Astrocyte of the spinal cord (primary cell): ENCODE measurements at regions not wholly inside any gene's neighbourhood (a gene's known extent, or its start where the extent isn't known, plus 50 kb on each side); places are given as distances from the start of the nearest gene placed in this dataset.

Source experiments
- DNase-seq: peaks from one replicate; pipeline ENCODE4 v3.0.0; 2011; ENCODE audit warnings: low read depth, low spot score
- H3K4me3 ChIP-seq: 2 replicates; pipeline ENCODE4 v1.5.1; 2011; ENCODE audit warnings: low read depth, mild to moderate bottlenecking, low read length, moderate library complexity
- CTCF ChIP-seq: IDR thresholded peaks from 2 replicates; pipeline ENCODE4 v1.5.1; 2012; ENCODE audit warnings: low read depth, mild to moderate bottlenecking, low read length, inconsistent platforms
- in situ Hi-C: cut with HindIII; loops from 2 replicates; pipeline ENCODE4 v1.10.0; 2017; ENCODE audit warnings: low sequenced_read_pairs

- TF ChIP-seq CTCF: no peak
- H3K4me3 ChIP-seq: no peak overlapping the region
- DNase-seq: no peak
- in situ Hi-C loops: no loop called here
These were observed 106.2 kb downstream of the FAM9B start for GRCh38 chrX:8927701-8928100.

DNA sequence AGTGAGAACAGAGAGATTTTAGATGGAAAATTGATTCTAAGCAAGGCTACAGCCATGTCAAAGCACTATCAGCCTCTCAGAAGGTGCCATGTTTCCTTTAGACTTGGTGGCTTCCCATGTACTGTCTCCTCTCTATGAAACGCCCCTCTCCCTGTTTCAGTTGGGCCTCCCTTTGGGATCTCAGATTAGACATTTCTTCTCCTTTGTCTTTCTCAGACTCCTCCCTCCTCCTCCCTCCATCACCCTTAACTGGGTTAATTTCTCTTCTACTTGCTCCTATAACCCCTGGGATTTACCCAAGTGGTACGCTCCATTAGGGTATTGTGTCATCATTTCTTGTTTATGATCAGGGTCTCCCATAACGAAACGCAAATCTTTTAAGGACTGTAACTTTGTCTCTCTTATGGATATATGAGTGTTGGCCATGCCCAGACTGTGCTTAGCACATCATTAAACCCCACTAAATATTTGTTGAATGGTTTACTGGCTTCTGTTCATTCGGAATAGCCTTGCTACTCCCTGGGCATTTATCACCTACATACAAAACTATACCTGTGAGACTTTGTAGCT is 106.8 kb downstream of the FAM9B start:
- no peak for DNase-seq
- H3K4me3 ChIP-seq: no peak overlapping the region
- no peak for TF ChIP-seq CTCF
- in situ Hi-C loops: no loop called here

- TF ChIP-seq CTCF: no peak
- in situ Hi-C loops: no loop called here
- DNase-seq: no peak
- H3K4me3 ChIP-seq: no peak overlapping the region
These were observed 112.3 kb downstream of the FAM9B start for GRCh38 chrX:8921615-8922014.

- no peak for DNase-seq
- H3K4me3 ChIP-seq: no peak overlapping the region
- no peak for TF ChIP-seq CTCF
- in situ Hi-C loops: no loop called here
These were observed 114.1 kb downstream of the FAM9B start for GRCh38 chrX:8919801-8920200.

- H3K4me3 ChIP-seq: no peak overlapping the region
- no peak for TF ChIP-seq CTCF
- in situ Hi-C loops: no loop called here
- no peak for DNase-seq
These were observed 115.5 kb upstream of the FAM9A start for GRCh38 chrX:8916697-8917096.

GRCh38 chrX:8914681-8915080 is 113.5 kb upstream of the FAM9A start:
- in situ Hi-C loops: no loop called here
- H3K4me3 ChIP-seq: no peak overlapping the region
- TF ChIP-seq CTCF: no peak
- no peak for DNase-seq
